NCI-H82 treated with DMSO at 0.1 percent for 48 hours (cell line): ENCODE measurements at regions not wholly inside any gene's neighbourhood (a gene's known extent, or its start where the extent isn't known, plus 50 kb on each side); places are given as distances from the start of the nearest gene placed in this dataset.
"Not testable (repeated sequence)": the region's sequence is repeated elsewhere in the genome, so short reads cannot be mapped to it uniquely, and the experiment has no call there.

ENCODE experiments used
- DNase-seq: peaks from one replicate; lab custom pipeline; 2025; ENCODE audit not compliant: unreplicated experiment; lab: John Stamatoyannopoulos, UW

GRCh38 chr2:106339609-106340008 is 128.6 kb downstream of the RGPD3 start:
- no peak for DNase-seq

GRCh38 chr2:106339132-106339531 is 129.1 kb downstream of the RGPD3 start:
- DNase-seq: no peak

- peak; percentile 46 for DNase-seq
Measured at GRCh38 chr2:106338043-106338442, 130.2 kb downstream of the RGPD3 start.

GRCh38 chr2:106336737-106337136 is 131.5 kb downstream of the RGPD3 start:
- DNase-seq: no peak

- no peak for DNase-seq
Measured at GRCh38 chr2:106336108-106336507, 132.1 kb downstream of the RGPD3 start.

DNA sequence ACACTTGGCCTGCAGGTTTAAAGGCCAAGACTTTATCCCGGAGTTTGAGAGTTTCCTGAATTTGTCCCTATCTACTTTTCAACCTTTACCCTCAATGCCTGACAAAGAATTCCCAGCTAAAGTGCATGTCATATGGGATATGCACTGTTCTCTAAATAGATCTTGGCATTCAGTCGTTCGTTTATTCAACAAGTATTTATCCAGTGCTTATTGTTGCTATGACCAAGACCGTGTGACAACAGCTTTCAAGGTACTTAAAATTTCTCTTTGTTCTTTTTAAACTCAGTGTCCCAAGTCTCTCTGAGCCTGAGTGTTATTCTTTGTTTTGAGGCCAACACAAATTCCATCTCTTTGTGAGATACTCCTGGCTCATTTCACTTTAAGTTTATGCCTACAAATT is 133.4 kb downstream of the RGPD3 start:
- DNase-seq: no peak

DNA sequence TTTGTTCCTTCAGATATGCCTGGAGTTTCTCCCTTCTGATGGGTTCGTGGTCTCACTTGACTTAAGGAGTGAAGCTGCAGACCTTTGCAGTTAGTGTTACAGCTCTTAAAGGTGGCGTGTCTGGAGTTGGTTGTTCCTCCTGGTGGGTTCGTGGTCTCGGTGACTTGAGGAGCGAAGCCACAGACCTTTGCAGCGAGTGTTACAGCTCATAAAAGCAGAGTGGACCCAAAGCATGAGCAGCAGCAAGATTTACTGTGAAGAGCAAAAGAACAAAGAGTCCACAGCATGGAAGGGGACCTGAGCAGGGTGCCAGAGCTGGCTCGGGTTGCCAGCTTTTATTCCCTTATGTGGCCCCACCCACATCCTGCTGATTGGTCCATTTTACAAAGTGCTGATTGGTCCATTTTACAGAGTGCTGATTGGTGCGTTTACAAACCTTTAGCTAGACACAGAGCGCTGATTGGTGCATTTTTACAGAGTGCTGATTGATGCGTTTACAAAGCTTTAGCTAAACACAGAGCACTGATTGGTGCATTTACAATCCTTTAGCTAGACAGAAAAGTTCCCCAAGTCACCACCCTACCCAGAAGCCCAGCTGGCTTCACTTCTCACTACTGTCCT is 134.8 kb downstream of the RGPD3 start:
- not testable (repeated sequence) for DNase-seq

GRCh38 chr2:106332054-106332453 is 136.2 kb downstream of the RGPD3 start:
- no peak for DNase-seq

DNA sequence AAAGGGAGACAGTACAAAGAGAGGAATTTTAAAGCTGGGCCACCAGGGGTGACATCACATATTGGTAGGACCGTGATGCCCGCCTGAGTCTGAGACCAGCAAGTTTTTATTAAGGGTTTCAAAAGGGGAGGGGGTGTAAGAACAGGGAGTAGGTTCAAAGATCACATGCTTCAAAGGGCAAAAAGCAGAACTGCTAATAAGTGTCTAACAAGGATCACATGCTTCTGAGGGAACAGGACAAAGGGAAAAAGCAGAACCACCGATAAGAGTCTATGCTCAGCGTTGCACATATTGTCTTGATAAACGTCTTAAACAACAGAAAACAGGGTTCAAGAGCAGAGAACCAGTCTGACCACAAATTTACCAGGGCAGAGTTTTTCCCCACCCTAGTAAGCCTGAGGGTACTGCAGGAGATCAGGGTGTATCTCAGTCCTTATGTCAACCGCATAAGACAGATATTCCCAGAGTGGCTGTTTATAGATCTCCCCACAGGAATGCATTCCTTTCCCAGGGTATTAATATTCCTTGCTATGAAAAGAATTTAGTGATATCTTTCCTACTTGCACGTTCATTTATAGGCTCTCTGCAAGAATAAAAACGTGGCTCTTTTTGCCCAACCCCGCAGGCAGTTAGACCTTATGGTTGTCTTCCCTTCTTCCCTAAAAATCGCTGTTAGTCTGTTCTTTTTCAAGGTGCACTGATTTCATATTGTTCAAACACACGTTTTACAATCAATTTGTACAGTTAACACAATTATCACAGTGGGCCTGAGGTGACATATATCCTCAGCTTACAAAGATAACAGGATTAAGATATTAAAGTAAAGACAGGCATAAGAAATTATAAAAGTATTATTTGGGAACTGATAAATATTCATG is 136.5 kb upstream of the UXS1 start:
- DNase-seq: not testable (repeated sequence)

DNA sequence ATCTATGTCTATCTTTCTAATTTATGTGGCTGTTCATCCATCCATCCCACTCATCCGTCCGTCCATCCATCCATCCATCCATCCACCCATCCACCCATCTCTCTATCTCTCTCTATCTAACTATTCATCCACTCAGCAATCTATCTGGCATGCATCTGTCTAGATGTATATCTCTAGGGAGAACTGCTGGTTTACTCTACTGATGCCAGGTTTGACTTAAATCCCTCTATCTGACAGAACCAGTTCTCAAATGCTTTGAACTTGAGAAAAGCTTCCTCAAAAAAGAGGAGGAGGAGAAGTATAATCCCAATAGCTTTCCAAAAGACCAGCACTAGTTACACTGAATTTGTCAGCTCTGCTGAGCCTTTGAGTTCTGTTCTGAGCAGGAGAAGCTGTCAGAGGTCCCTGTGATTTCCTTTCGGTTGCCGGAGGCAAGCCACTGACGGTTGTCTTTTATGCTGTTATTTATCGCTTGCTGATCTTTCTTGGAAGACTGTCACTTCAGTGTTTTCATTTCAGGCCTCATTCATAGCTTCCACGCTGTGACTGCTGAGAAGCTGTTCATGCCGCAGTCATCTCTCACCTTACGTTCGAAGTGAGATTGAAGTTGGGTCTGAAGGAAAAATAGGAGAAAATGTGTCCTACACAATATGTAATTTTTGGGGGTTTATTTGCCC is 129.4 kb upstream of the UXS1 start:
- DNase-seq: no peak

GRCh38 chr2:106322281-106322680 is 128.2 kb upstream of the UXS1 start:
- DNase-seq: no peak

- DNase-seq: not testable (repeated sequence)
Measured at GRCh38 chr2:106320439-106320838, 126.3 kb upstream of the UXS1 start.

GRCh38 chr2:106316915-106317314 is 122.8 kb upstream of the UXS1 start:
- no peak for DNase-seq

DNA sequence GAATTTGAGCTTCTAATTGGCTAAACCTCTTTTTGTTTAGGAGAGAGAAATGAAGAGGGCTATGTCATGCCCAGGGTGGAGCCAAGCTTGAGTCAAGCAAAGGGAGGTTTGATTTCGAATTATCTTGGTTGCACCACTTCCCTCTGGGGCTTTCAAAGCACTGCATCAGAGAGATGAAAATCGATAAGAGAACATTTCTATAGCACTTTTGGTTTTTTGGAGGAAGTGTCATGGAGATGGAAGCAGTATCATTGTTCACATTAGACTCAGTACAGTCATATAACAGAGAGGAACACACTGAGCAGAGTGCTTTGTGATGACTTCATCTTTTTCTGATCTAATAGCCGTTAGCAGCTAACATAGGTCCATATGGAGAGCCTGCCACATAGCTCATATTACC is 120.3 kb upstream of the UXS1 start:
- DNase-seq: no peak

- no peak for DNase-seq
Measured at GRCh38 chr2:106311041-106311370, 116.9 kb upstream of the UXS1 start.

DNA sequence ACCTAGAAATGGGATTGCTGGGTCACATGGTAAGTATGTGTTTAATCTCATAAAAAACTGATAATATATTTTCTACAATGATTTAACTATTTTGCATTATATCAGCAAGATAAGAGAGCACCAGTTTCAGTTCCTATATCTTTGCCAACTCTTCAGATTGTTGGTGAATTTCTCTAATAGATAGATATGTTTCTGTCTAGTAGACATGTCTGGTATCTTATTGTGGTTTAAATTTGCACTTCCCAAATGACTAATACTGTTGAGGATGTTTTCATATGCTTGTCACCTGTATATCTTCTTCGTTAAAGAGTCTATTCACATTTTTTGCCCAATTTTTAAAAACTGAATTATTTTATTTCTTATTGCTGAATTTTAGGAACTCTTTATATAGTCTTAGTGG is 113.8 kb upstream of the UXS1 start:
- no peak for DNase-seq

DNA sequence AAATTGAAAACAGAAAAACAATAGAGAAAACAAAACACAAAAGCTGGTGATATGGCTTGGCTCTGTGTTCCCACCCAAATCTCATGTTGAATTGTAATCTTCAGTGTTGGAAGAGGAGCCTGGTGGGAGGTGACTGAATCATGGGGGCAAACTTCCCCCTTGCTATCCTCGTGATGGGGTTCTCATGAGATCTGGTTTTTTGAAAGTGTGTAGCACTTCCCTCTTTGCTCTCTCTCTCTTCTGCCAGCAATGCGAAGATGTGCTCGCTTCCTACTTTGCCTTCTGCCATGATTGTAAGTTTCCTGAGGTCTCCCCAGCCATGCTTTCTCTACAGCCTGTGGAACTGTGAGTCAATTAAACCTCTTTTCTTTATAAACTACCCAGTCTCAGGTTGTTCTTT is 112.3 kb upstream of the UXS1 start:
- no peak for DNase-seq

DNA sequence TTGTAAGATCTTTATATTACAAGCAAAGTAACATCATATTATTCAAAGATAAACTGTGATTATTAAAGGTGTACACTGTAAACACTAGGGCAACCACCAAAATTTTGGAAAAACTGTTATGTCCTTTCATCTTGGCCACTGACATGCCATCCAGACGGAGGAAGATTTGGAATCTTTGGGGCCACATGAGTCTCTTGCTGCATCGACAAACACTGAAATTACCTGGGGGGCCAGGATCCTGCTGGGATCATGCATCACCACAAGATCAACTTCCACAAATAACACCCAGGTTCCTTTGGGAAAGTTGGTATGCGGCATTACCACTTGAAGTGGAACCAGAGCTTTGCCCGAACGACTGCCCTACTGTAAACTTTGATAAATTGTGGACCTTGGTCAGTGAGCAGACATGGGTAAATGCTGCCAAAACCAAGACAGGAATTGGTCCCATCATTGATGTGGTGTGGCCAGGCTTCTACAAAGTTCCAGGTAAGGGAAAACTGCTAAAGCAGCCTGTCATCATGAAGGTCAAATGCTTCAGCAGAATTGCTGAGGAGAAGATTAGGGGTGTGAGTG is 110.6 kb upstream of the UXS1 start:
- DNase-seq: no peak

DNA sequence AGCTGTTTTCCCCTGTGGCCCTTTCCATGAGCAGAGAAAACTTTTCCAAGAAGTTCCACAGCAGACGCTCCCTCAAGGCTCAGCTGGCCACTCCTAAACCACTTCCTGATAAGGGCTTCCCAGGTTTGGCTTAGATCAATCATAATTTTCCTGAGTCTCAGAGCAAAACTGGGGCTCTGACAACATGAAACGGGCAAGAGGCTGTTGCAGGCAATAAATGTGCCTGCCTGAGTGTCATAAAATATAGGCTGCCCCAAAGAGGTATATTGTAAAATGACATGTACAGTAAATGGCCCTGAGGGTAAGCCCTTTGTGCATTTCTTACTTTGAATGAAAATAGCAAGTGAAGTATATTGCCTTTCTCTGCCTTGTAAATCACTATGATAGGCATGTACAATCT is 105.6 kb upstream of the UXS1 start:
- DNase-seq: no peak

GRCh38 chr2:106296182-106296815 is 102.2 kb upstream of the UXS1 start:
- no peak for DNase-seq

DNA sequence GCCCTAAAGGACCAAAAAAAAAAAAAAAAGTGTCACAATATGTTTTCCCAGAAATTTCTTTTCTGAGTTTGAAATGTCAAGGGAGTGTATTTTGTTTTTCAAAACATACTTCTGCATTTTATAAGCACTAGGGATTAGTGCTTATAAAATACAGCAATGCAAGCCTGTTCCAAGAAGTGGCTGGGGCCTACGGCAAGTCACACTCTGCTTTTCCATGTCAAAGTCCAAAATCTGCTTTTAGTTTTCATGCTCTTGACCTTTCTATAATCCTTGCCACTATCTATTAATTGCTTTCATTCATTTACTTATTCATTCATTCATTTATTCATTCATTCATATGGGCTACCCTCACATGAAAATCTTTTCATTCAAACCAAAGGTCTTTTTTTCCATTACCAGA is 100.1 kb upstream of the UXS1 start:
- DNase-seq: no peak
